CD4-positive, alpha-beta T cell (primary cell): ENCODE measurements at regions not wholly inside any gene's neighbourhood (a gene's known extent, or its start where the extent isn't known, plus 50 kb on each side); places are given as distances from the start of the nearest gene placed in this dataset.

Experiments used
- ATAC-seq: fragments of 200-7000 bp; cut with Tn5 transposase; one replicate; pipeline ENCODE4 v1.10.0; 2022; ENCODE audit warnings: mild to moderate bottlenecking; ENCODE audit not compliant: poor library complexity
- CTCF ChIA-PET: fragments of 350-600 bp; sonication (Branson Sonifier 250); formaldehyde crosslinking; loops from one replicate; lab custom pipeline; 2021; ENCODE audit warnings: antibody characterized with exemption, inconsistent platforms; lab: Charles Lee
- POLR2A ChIA-PET: fragments of 350-600 bp; sonication (Branson Sonifier 250); formaldehyde crosslinking; loops from one replicate; lab custom pipeline; 2021; ENCODE audit warnings: antibody characterized with exemption, inconsistent platforms; lab: Charles Lee
- DNase-seq, 14 experiments: peaks; one replicate each; pipeline ENCODE4 v3.0.0-alpha.2; 2013 to 2020; ENCODE audit warnings: mixed read lengths in 2 of 14
- H3K27ac ChIP-seq, 2 donors: one replicate each; pipeline versions ENCODE4 v1.5.1 to v1.7.0; 2013; ENCODE audit warnings: low read length in 2 of 2, low read depth in 1 of 2, mild to moderate bottlenecking in 1 of 2
- H3K27me3 ChIP-seq, 2 experiments: 1 replicate in 1 of 2; 2 replicates in 1 of 2; pipeline versions ENCODE4 v1.6.1 to v1.7.0; 2013; ENCODE audit warnings: low read length in 2 of 2, control low read depth in 1 of 2, mild to moderate bottlenecking in 1 of 2, moderate library complexity in 1 of 2; ENCODE audit not compliant: insufficient read depth in 2 of 2, control insufficient read depth in 1 of 2
- H3K36me3 ChIP-seq: one replicate; pipeline ENCODE4 v1.6.1; 2013; ENCODE audit warnings: low read length, control low read depth; ENCODE audit not compliant: insufficient read depth
- H3K4me1 ChIP-seq: one replicate; pipeline ENCODE4 v1.6.1; 2013; ENCODE audit warnings: low read length, control low read depth; ENCODE audit not compliant: insufficient read depth
- H3K4me3 ChIP-seq: one replicate; pipeline ENCODE4 v1.5.1; 2013; ENCODE audit warnings: mild to moderate bottlenecking, low read length, moderate library complexity
- H3K9me3 ChIP-seq, 2 experiments: 1 replicate in 1 of 2; 2 replicates in 1 of 2; pipeline versions ENCODE4 v1.6.1 to v1.7.0; 2013; ENCODE audit warnings: low read length in 2 of 2, mild to moderate bottlenecking in 2 of 2, control low read depth in 1 of 2, moderate library complexity in 1 of 2; ENCODE audit not compliant: control insufficient read depth in 1 of 2, insufficient read depth in 1 of 2
- H3K27ac Mint-ChIP-seq: one replicate; pipeline ENCODE4 v1.8.0; 2020; ENCODE audit warnings: mixed read lengths
- H3K27me3 Mint-ChIP-seq: one replicate; pipeline ENCODE4 v1.8.0; 2021; ENCODE audit warnings: mixed read lengths
- H3K36me3 Mint-ChIP-seq: one replicate; pipeline ENCODE4 v1.8.0; 2021; ENCODE audit warnings: low read depth, mixed read lengths
- H3K4me1 Mint-ChIP-seq: one replicate; pipeline ENCODE4 v1.8.0; 2021; ENCODE audit warnings: low read depth, mixed read lengths
- H3K4me3 Mint-ChIP-seq: one replicate; pipeline ENCODE4 v1.8.0; 2020; ENCODE audit warnings: mild to moderate bottlenecking, mixed read lengths
- H3K9me3 Mint-ChIP-seq: one replicate; pipeline ENCODE4 v1.8.0; 2020; ENCODE audit warnings: mixed read lengths
- intact Hi-C, 2 experiments: fragments of 100-400 bp; cut with DNase I in 1 of 2; cut with micrococcal nuclease in 1 of 2; formaldehyde crosslinking; loops; one replicate each; pipeline versions ENCODE4 v1.15.1 to v1.9.0; 2023 to 2025; cut with DNase I, micrococcal nuclease
- TF ChIP-seq, protein P1 (sequence below): fragments of 200-600 bp; IDR thresholded peaks from one replicate; pipeline ENCODE4 v1.8.0; 2022; ENCODE audit warnings: antibody characterized with exemption, mild to moderate bottlenecking

DNA sequence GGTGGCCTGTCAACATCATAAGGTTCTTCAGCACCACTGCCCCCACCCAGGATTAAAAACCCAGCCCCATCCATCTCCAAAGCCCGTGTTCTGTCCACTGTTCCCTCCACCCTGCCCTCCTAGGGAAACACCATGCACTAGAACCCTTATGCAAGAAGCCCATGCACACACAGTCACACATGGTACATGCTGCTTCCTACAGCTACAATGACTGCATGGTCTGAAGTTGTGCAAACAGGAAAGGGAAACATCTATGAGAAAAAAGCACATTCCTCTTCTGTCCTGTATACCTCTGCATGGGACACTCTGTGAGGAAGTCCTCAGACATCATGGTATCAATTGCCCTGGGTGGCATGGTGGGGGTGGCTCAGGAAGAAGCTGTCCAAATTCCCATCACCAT, 108.6 kb upstream of the MRPS22 start:
- ChIA-PET POLR2A (no interaction called here), CTCF (no interaction called here)
- Mint-ChIP-seq H3K4me3 (no peak overlapping the region), H3K27me3 (peaks cover 27% of the 10 kb centered on the region), H3K4me1 (no peaks in the 10 kb centered on the region), H3K27ac (no peak overlapping the region), H3K36me3 (no peaks in the 10 kb centered on the region), H3K9me3 (no peaks in the 10 kb centered on the region)
- Histone ChIP-seq H3K36me3 (no peaks in the 10 kb centered on the region), H3K4me3 (no peak overlapping the region), H3K9me3 (no peaks in the 10 kb centered on the region), H3K4me1 (no peaks in the 10 kb centered on the region), H3K27me3 (no peaks in the 10 kb centered on the region), H3K27ac (no peak overlapping the region)
- TF ChIP-seq, protein P1, sequence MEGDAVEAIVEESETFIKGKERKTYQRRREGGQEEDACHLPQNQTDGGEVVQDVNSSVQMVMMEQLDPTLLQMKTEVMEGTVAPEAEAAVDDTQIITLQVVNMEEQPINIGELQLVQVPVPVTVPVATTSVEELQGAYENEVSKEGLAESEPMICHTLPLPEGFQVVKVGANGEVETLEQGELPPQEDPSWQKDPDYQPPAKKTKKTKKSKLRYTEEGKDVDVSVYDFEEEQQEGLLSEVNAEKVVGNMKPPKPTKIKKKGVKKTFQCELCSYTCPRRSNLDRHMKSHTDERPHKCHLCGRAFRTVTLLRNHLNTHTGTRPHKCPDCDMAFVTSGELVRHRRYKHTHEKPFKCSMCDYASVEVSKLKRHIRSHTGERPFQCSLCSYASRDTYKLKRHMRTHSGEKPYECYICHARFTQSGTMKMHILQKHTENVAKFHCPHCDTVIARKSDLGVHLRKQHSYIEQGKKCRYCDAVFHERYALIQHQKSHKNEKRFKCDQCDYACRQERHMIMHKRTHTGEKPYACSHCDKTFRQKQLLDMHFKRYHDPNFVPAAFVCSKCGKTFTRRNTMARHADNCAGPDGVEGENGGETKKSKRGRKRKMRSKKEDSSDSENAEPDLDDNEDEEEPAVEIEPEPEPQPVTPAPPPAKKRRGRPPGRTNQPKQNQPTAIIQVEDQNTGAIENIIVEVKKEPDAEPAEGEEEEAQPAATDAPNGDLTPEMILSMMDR, result no peak
- ATAC-seq (no peak), DNase-seq (no peak)
- intact Hi-C loops, result no loop called here

DNA sequence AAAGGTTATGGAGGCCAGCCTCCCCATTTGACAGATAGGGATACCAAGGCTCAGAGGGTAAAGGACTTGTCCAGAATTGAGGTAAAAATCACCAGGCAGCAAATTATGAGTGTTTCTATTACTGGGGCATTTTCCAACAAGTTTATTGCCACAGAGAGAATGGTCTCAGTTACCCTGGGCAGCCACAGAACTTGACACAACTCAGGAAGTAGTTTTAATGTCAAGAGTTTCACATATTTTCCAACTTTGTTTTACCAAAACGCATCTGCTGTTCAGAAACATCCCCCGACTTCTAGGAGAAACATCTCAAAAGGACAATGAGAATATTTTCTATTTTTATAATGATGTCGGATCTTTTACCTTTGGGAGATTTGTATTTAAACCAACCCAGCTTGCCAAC, 107.5 kb upstream of the MRPS22 start:
- ATAC-seq (no peak), DNase-seq (no peak)
- H3K27ac Mint-ChIP-seq, result no peak overlapping the region
- Histone ChIP-seq H3K27ac (no peak overlapping the region), H3K36me3 (no peaks in the 10 kb centered on the region), H3K9me3 (no peaks in the 10 kb centered on the region), H3K27me3 (peaks cover 0 to 3% of the 10 kb centered on the region in 2 experiments), H3K4me1 (no peaks in the 10 kb centered on the region), H3K4me3 (no peak overlapping the region)
- POLR2A ChIA-PET, result no interaction called here
- H3K4me1 Mint-ChIP-seq, result no peaks in the 10 kb centered on the region
- H3K4me3 Mint-ChIP-seq, result no peak overlapping the region
- TF ChIP-seq, protein P1, result no peak
- intact Hi-C loops, result no loop called here
- no peaks in the 10 kb centered on the region for H3K9me3 Mint-ChIP-seq
- H3K36me3 Mint-ChIP-seq, result no peaks in the 10 kb centered on the region
- CTCF ChIA-PET, result no interaction called here
- peaks cover 31% of the 10 kb centered on the region for H3K27me3 Mint-ChIP-seq

DNA sequence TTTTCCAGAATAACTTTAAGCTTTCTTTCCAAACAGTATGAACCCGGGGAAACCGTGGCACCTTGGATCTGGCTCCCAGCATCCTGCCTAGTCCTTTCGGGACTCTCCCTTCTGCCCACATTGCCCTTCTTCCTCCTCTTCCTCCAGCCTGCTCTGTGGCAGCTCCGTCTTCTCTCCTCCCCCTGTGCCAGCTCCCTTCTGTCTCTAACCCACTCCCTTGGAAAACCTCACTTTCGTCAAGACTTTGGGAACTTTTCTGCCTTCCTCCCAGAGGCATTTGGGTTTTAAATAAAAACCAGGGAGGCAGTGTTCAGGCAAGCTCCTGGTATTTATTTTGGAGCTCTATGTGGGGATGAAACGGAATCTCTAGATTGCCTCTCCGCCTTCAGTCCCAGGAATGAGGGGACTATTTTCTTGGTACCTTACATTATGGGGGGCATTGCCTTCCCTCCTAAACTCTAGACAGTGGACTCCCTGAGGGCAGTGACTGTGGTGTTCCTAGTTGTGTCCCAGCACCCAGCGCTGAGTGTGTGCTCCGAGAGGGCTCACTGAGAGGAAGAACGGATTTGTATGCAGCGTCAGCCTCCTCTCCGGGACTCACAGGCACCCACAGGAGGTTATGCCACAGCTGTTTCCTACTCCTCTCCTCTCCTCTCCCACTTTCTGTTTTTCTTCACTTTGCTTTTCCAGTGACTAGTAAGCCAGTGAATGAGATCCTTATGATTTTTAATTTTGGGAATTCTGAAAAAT, 105.4 kb upstream of the MRPS22 start:
- Mint-ChIP-seq H3K36me3 (no peaks in the 10 kb centered on the region), H3K4me3 (no peak overlapping the region), H3K4me1 (no peaks in the 10 kb centered on the region), H3K9me3 (no peaks in the 10 kb centered on the region), H3K27ac (no peak overlapping the region), H3K27me3 (peaks cover 37% of the 10 kb centered on the region)
- Histone ChIP-seq H3K27ac (no peak overlapping the region), H3K9me3 (no peaks in the 10 kb centered on the region), H3K27me3 (peaks cover 0 to 4% of the 10 kb centered on the region in 2 experiments), H3K4me3 (no peak overlapping the region), H3K36me3 (no peaks in the 10 kb centered on the region), H3K4me1 (no peaks in the 10 kb centered on the region)
- DNase-seq (no peak), ATAC-seq (no peak)
- POLR2A ChIA-PET, result interaction anchor here (0.7 kb wide), 1 partner anchor 17 kb away, joined by 4 read pairs; no protein-coding TSS in a partner anchor
- intact Hi-C loops, result no loop called here
- TF ChIP-seq, protein P1, result no peak
- CTCF ChIA-PET, result no interaction called here
